HL-60/S4 treated with retinoic acid at 250 ng/mL for 4 days and 3 days (cell line): ENCODE measurements at regions not wholly inside any gene's neighbourhood (a gene's known extent, or its start where the extent isn't known, plus 50 kb on each side); places are given as distances from the start of the nearest gene placed in this dataset.
"Not testable (repeated sequence)": the region's sequence is repeated elsewhere in the genome, so short reads cannot be mapped to it uniquely, and the experiment has no call there.

Experiments used
- in situ Hi-C: fragments of 300-500 bp; cut with MboI; formaldehyde crosslinking; loops from 2 replicates; pipeline ENCODE4 v1.7.0; 2022; ENCODE audit warnings: low sequenced_read_pairs

DNA sequence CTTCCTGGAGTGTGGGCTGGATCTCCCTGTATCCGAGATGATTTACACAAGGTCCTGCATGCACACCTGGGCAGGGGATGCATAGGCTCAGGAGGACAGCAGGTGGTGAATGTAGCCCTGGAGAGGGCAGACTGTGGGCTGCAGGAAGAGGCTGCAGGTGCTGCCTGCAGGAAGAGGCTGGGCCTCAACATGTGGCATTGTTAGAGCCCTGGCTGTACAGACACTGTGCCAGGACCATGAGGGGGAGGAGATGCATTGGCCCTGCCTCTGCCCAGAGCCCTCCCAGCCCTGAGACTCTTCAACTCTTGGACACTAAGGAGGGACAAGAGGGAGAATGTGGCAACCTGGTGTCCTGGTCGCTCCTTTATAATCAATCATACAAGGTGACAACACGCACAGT is 392.8 kb downstream of the TNS1 start:
- in situ Hi-C loops = no loop called here

DNA sequence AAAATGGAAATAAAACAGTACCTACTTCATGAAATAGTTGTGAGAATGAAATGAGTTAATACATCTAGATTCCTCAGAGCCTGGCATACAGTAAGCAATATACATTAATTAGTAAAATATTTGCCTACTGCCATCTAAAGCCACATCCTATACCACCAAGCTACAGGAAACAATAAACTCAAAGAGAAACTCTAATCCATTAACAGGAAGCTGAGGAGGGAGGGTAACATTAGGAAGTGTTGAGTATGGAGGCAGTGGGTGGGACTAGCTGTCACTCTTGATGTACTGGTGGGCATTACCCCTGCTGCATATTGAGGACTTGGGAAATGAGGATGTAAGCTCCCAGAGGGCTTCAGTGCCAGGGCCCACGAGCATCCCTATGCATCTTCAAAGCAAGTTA is 396.5 kb downstream of the TNS1 start:
- in situ Hi-C loops = no loop called here

DNA sequence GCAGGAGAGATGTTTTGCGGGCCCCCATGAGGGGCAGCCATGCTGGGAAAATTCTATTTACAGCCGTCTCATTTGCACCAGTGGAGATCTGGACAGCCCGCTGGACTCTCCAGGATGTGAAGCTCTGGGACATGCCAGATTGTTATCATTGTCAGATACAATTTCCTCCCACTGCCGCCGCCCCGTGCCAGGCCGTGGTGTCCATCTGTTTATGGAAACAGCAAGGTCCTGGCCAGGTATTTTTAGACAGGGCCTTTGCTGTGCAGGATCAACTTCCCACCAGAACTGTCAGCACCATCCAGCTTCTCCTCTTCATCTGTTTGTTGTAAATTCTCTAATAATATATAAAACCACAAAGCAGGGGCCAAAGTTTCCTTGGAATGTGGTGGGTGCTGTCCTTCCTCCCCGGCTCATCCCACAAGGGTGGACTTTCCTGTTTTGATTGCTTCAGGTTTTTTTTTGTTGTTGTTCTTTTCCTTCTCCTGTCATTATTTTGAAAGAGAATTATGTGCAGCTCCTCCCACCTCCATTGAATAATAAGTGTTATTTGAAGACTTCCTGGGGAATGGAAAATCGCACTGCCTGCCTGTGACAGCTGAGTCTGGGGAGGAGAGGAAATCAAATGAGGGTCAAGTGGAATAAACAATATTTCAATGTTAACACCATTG is 398.1 kb downstream of the TNS1 start:
- in situ Hi-C loops = no loop called here

DNA sequence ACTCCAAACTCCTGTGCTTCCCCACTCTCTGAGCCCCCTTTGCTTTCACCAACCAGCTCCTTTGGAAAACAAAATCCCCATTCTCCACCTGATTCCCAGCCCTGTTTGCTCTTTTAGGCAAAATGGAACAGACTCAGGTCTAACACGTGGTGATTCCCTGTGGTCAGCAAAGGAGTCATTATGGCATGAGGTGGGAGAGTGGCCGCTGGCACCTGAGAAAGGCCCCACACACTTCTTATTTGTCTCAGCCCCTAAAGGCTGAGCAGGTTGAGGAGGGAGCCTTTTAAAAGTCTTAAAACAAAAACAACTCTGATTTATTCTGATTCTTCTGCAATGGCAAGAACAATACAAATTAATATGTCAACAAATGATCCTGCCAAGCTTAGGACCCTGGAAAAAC is 401.2 kb downstream of the TNS1 start:
- in situ Hi-C loops = no loop called here

GRCh38 chr2:217599906-217600305 is 402.9 kb downstream of the TNS1 start:
- in situ Hi-C loops = no loop called here

- in situ Hi-C loops = no loop called here
These were observed 405.1 kb downstream of the TNS1 start for GRCh38 chr2:217597681-217598080.

DNA sequence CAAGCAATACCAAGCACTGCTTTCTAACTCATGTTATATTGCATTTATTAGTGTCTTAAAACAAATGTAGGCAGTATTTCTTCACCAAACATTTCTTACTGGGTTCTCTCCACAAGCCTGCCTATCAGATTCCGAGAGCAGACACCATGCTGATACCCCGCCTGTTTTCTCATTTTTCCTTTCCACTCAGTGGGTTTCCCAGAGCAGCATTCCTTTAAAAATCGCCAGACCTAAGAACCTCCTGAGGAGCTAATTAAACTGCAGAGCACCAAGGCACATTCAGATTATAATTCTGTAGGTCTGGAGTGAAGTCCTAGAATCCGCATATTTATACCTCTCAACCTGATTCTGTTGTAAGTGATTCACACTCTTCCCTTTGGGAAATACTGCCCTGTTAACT is 405.6 kb downstream of the TNS1 start:
- in situ Hi-C loops = no loop called here

DNA sequence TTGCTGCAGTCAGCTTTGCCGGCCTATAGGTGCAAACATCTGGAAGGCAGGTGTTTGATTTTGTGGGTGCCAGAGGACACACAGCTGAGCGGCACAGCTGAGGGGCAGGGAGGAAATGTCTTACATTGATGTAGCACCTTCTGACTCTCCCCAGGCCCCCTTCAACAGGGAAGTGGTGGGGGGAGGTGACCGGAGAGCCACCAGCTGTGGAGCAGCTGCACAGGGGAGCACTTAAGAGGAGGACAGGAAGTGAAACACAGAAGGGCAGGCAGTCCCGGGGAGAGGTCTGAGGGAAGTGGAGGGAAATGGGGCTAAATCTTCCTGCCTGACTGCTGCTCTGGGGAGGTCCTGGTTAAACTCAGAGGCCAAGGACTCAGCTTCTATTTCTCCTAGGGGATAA is 409.1 kb downstream of the TNS1 start:
- in situ Hi-C loops = no loop called here

GRCh38 chr2:217588266-217588665 is 414.5 kb downstream of the TNS1 start:
- in situ Hi-C loops = no loop called here

DNA sequence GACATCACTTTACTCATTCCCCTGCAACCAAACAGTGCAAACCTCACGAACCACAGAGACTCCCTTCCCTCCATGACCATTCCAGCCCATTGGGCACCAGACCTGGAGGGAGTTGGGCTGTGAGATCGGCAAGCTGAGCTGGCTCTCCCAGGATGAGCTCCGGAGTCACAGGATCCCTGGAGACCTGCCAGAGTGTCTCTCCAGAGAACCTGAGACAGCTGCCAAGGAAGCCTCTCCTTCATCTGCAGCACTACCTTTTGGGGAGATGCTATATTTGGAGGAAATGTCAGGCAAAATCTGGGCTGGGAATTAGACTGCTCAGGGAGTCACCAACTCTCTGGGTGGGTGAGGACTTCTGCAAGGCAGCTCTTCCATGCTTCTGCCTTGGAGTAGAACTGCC is 417.4 kb downstream of the TNS1 start:
- in situ Hi-C loops = no loop called here

DNA sequence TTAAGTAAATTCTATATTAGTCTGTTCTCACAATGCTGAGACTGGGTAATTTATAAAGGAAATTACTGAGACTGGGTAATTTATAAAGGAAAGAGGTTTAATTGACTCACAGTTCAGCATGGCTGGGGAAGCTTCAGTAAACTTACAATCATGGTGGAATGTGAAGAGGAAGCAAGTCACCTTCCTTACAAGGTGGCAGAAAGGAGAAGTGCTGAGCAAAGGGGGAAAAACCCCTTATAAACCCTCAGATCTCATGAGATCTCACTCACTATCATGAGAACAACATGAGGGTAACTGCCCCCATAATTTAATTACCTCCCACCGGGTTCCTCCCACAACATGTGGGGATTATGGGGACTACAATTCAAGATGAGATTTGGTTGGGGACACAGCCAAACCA is 422.4 kb downstream of the TNS1 start:
- in situ Hi-C loops = not testable (repeated sequence)

- in situ Hi-C loops = no loop called here
These were observed 429.2 kb downstream of the TNS1 start for GRCh38 chr2:217573571-217573970.

DNA sequence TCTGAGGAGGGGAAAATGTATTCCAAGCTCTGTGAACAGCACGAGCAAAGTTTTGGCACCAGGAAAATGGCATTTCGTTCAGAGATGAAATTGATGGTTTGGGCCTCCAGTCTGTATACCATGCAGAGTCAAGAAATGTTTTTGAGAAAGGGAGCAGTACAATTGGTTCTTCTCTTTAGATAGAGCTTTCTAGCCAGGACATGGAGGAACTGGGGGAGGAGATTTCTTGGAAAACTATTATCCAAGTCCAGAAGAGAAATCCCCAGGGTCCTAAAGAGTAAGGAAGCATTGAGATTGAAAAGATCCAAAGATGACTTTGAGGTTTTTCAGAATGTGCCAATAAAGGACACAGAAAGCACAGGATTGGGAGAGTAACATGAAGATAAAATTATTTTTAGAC is 432.4 kb downstream of the TNS1 start:
- in situ Hi-C loops = no loop called here

- in situ Hi-C loops = no loop called here
These were observed 434.4 kb downstream of the TNS1 start for GRCh38 chr2:217568289-217568971.

GRCh38 chr2:217563565-217563964 is 439.2 kb downstream of the TNS1 start:
- in situ Hi-C loops = no loop called here

DNA sequence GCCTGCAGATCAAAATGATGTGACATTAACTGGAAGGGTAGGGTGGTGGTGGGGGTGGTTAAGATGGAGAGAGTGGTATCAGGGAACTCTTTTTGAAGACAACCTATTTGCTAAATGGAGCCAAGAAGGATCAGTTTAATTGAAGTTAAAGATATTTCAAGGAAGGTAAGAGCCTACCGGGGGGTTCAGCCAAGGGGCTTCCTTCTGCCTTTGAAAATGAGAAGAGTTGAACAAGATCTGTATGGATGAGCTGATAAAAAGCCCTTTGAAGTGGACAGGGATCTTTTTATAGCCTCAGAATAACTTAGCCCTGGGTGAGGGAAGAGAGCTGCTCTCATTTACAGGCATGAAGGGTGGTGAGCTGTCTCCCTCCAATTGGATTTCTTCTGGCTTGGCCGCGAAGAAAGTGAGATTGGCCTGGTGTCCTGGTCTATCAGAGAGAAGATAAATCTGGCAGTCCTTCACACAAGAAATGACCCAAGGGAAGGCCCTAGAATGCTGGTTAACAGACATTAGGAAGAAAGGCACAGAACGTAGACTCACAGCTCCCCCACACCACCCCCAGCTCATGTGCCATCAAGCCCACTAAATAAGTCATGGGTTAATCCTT is 439.8 kb downstream of the TNS1 start:
- in situ Hi-C loops = no loop called here

GRCh38 chr2:217559084-217559483 is 443.7 kb downstream of the TNS1 start:
- in situ Hi-C loops = no loop called here

- in situ Hi-C loops = no loop called here
These were observed 447.5 kb downstream of the TNS1 start for GRCh38 chr2:217555081-217555876.

- in situ Hi-C loops = no loop called here
These were observed 449.1 kb downstream of the TNS1 start for GRCh38 chr2:217553679-217554078.

DNA sequence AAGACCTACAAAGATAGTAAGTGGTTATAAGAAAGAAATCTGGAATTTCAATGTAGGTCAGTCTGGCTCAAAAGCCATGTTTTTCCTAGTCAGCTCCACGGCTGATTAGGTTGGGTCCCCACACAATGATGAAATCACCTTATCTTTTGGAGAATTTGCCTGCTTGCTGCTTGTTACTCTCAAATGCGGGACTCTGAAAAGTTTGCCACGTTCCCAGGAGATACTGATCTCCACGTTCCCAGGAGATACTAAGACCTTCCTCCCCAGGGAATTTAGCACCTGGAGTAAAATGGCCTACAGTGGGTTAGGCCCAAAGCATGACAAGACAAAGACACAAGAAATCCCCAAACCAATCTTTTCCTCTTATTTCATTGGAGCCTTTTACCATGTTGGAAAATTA is 449.6 kb downstream of the TNS1 start:
- in situ Hi-C loops = no loop called here

- in situ Hi-C loops = no loop called here
These were observed 450.7 kb downstream of the TNS1 start for GRCh38 chr2:217552081-217552480.
